GM19397 (cell line): ENCODE measurements at regions not wholly inside any gene's neighbourhood (a gene's known extent, or its start where the extent isn't known, plus 50 kb on each side); places are given as distances from the start of the nearest gene placed in this dataset.

Experiments
- ATAC-seq: cut with Tn5 transposase; IDR thresholded peaks from one replicate; pipeline ENCODE4 v1.9.1; 2021; ENCODE audit warnings: mild to moderate bottlenecking, moderate library complexity; ENCODE audit not compliant: unreplicated experiment

- ATAC-seq = no peak
These were observed 229.7 kb downstream of the MAFB start for GRCh38 chr20:40459299-40459698.

GRCh38 chr20:40457404-40457803 lies 231.6 kb downstream of the MAFB start:
- ATAC-seq = no peak

GRCh38 chr20:40452758-40453157 lies 236.3 kb downstream of the MAFB start:
- no peak for ATAC-seq

- ATAC-seq = no peak
These were observed 237.5 kb downstream of the MAFB start for GRCh38 chr20:40451552-40451951.

GRCh38 chr20:40449974-40450616 lies 238.9 kb downstream of the MAFB start:
- no peak for ATAC-seq

GRCh38 chr20:40449144-40449690 lies 239.8 kb downstream of the MAFB start:
- ATAC-seq = no peak

GRCh38 chr20:40446888-40447287 lies 242.1 kb downstream of the MAFB start:
- no peak for ATAC-seq

- no peak for ATAC-seq
These were observed 244.5 kb downstream of the MAFB start for GRCh38 chr20:40444516-40444915.

GRCh38 chr20:40443753-40444152 lies 245.3 kb downstream of the MAFB start:
- no peak for ATAC-seq

GRCh38 chr20:40442181-40442963 lies 246.7 kb downstream of the MAFB start:
- no peak for ATAC-seq

GRCh38 chr20:40441771-40442170 lies 247.3 kb downstream of the MAFB start:
- no peak for ATAC-seq

GRCh38 chr20:40438161-40438830 lies 250.7 kb downstream of the MAFB start:
- ATAC-seq = no peak

GRCh38 chr20:40436011-40436410 lies 253.0 kb downstream of the MAFB start:
- ATAC-seq = no peak

GRCh38 chr20:40435146-40435895 lies 253.7 kb downstream of the MAFB start:
- ATAC-seq = no peak

- no peak for ATAC-seq
These were observed 254.9 kb downstream of the MAFB start for GRCh38 chr20:40434122-40434521.

- no peak for ATAC-seq
These were observed 255.6 kb downstream of the MAFB start for GRCh38 chr20:40433341-40433861.

- ATAC-seq = no peak
These were observed 257.4 kb downstream of the MAFB start for GRCh38 chr20:40431611-40432010.

GRCh38 chr20:40431112-40431511 lies 257.9 kb downstream of the MAFB start:
- ATAC-seq = no peak

- no peak for ATAC-seq
These were observed 262.0 kb downstream of the MAFB start for GRCh38 chr20:40427026-40427425.

- ATAC-seq = no peak
These were observed 264.3 kb downstream of the MAFB start for GRCh38 chr20:40424695-40425094.

- ATAC-seq = no peak
These were observed 266.4 kb downstream of the MAFB start for GRCh38 chr20:40422656-40423055.
